ENCODE measurements at regions not wholly inside any gene's neighbourhood (a gene's known extent, or its start where the extent isn't known, plus 50 kb on each side); places are given as distances from the start of the nearest gene placed in this dataset.

GRCh38 chr20:39812116-39812515 is 850.0 kb downstream of the DHX35 start:
- DNase-seq (ENCODE audit: extremely low read depth in 1 of 11, low read depth in 9 of 11, low spot score in 4 of 11) = no peak

GRCh38 chr20:39810309-39810708 is 848.2 kb downstream of the DHX35 start:
- DNase-seq (ENCODE audit: extremely low read depth in 1 of 11, low read depth in 9 of 11, low spot score in 4 of 11) = no peak

- DNase-seq (ENCODE audit: extremely low read depth in 1 of 11, low read depth in 9 of 11, low spot score in 4 of 11) = no peak
Measured at GRCh38 chr20:39808613-39809012, 846.5 kb downstream of the DHX35 start.

- DNase-seq (ENCODE audit: extremely low read depth in 1 of 11, low read depth in 9 of 11, low spot score in 4 of 11) = no peak
Measured at GRCh38 chr20:39800548-39800947, 838.4 kb downstream of the DHX35 start.

- no peak for DNase-seq (ENCODE audit: extremely low read depth in 1 of 11, low read depth in 9 of 11, low spot score in 4 of 11)
Measured at GRCh38 chr20:39800111-39800510, 838.0 kb downstream of the DHX35 start.

GRCh38 chr20:39799366-39799965 is 837.3 kb downstream of the DHX35 start:
- no peak for DNase-seq (ENCODE audit: extremely low read depth in 1 of 11, low read depth in 9 of 11, low spot score in 4 of 11)

- DNase-seq (ENCODE audit: extremely low read depth in 1 of 11, low read depth in 9 of 11, low spot score in 4 of 11) = no peak
Measured at GRCh38 chr20:39795401-39796272, 833.5 kb downstream of the DHX35 start.

GRCh38 chr20:39792334-39792733 is 830.2 kb downstream of the DHX35 start:
- DNase-seq (ENCODE audit: extremely low read depth in 1 of 11, low read depth in 9 of 11, low spot score in 4 of 11) = no peak

GRCh38 chr20:39789411-39789810 is 827.3 kb downstream of the DHX35 start:
- no peak for DNase-seq (ENCODE audit: extremely low read depth in 1 of 11, low read depth in 9 of 11, low spot score in 4 of 11)

GRCh38 chr20:39785252-39785917 is 823.2 kb downstream of the DHX35 start:
- DNase-seq (ENCODE audit: extremely low read depth in 1 of 11, low read depth in 9 of 11, low spot score in 4 of 11) = peak in 2 of 11 donors; percentile 8 to 28

GRCh38 chr20:39784693-39785092 is 822.5 kb downstream of the DHX35 start:
- no peak for DNase-seq (ENCODE audit: extremely low read depth in 1 of 11, low read depth in 9 of 11, low spot score in 4 of 11)

- DNase-seq (ENCODE audit: extremely low read depth in 1 of 11, low read depth in 9 of 11, low spot score in 4 of 11) = no peak
Measured at GRCh38 chr20:39778847-39779604, 816.9 kb downstream of the DHX35 start.

- no peak for DNase-seq (ENCODE audit: extremely low read depth in 1 of 11, low read depth in 9 of 11, low spot score in 4 of 11)
Measured at GRCh38 chr20:39778431-39778830, 816.3 kb downstream of the DHX35 start.

- no peak for DNase-seq (ENCODE audit: extremely low read depth in 1 of 11, low read depth in 9 of 11, low spot score in 4 of 11)
Measured at GRCh38 chr20:39777610-39778009, 815.5 kb downstream of the DHX35 start.

GRCh38 chr20:39775110-39775509 is 813.0 kb downstream of the DHX35 start:
- no peak for DNase-seq (ENCODE audit: extremely low read depth in 1 of 11, low read depth in 9 of 11, low spot score in 4 of 11)

- DNase-seq (ENCODE audit: extremely low read depth in 1 of 11, low read depth in 9 of 11, low spot score in 4 of 11) = no peak
Measured at GRCh38 chr20:39773380-39774000, 811.3 kb downstream of the DHX35 start.

- DNase-seq (ENCODE audit: extremely low read depth in 1 of 11, low read depth in 9 of 11, low spot score in 4 of 11) = no peak
Measured at GRCh38 chr20:39767352-39767751, 805.2 kb downstream of the DHX35 start.

- DNase-seq (ENCODE audit: extremely low read depth in 1 of 11, low read depth in 9 of 11, low spot score in 4 of 11) = no peak
Measured at GRCh38 chr20:39766333-39766732, 804.2 kb downstream of the DHX35 start.

GRCh38 chr20:39762716-39763115 is 800.6 kb downstream of the DHX35 start:
- no peak for DNase-seq (ENCODE audit: extremely low read depth in 1 of 11, low read depth in 9 of 11, low spot score in 4 of 11)

Data from renal cortex interstitium (tissue), 11 donors.